ENCODE measurements at regions not wholly inside any gene's neighbourhood (a gene's known extent, or its start where the extent isn't known, plus 50 kb on each side); places are given as distances from the start of the nearest gene placed in this dataset.

- peak; percentile 3 for DNase-seq
Measured at GRCh38 chr7:85630904-85631600, 444.2 kb upstream of the SEMA3D start.

- no peak for DNase-seq
Measured at GRCh38 chr7:85627791-85628586, 441.1 kb upstream of the SEMA3D start.

GRCh38 chr7:85622059-85622458 lies 435.2 kb upstream of the SEMA3D start:
- no peak for DNase-seq

- no peak for DNase-seq
Measured at GRCh38 chr7:85620936-85621685, 434.3 kb upstream of the SEMA3D start.

GRCh38 chr7:85619236-85619635 lies 432.4 kb upstream of the SEMA3D start:
- DNase-seq: no peak

GRCh38 chr7:85614684-85615083 lies 427.8 kb upstream of the SEMA3D start:
- no peak for DNase-seq

- peak; percentile 63 for DNase-seq
Measured at GRCh38 chr7:85612514-85612913, 425.7 kb upstream of the SEMA3D start.

GRCh38 chr7:85608804-85609203 lies 421.9 kb upstream of the SEMA3D start:
- DNase-seq: no peak

GRCh38 chr7:85602196-85602595 lies 415.3 kb upstream of the SEMA3D start:
- DNase-seq: no peak

GRCh38 chr7:85600395-85600794 lies 413.5 kb upstream of the SEMA3D start:
- DNase-seq: no peak

GRCh38 chr7:85596827-85597226 lies 410.0 kb upstream of the SEMA3D start:
- DNase-seq: no peak

- no peak for DNase-seq
Measured at GRCh38 chr7:85595750-85596178, 408.9 kb upstream of the SEMA3D start.

GRCh38 chr7:85593355-85593754 lies 406.5 kb upstream of the SEMA3D start:
- no peak for DNase-seq

- DNase-seq: no peak
Measured at GRCh38 chr7:85587785-85588184, 400.9 kb upstream of the SEMA3D start.

GRCh38 chr7:85586091-85586490 lies 399.2 kb upstream of the SEMA3D start:
- DNase-seq: no peak

- DNase-seq: no peak
Measured at GRCh38 chr7:85583131-85583953, 396.5 kb upstream of the SEMA3D start.

GRCh38 chr7:85573844-85574243 lies 387.0 kb upstream of the SEMA3D start:
- DNase-seq: no peak

- no peak for DNase-seq
Measured at GRCh38 chr7:85573346-85573745, 386.5 kb upstream of the SEMA3D start.

- no peak for DNase-seq
Measured at GRCh38 chr7:85570898-85571297, 384.0 kb upstream of the SEMA3D start.

- no peak for DNase-seq
Measured at GRCh38 chr7:85567983-85568382, 381.1 kb upstream of the SEMA3D start.

- DNase-seq: no peak
Measured at GRCh38 chr7:85566095-85566794, 379.4 kb upstream of the SEMA3D start.

GRCh38 chr7:85565276-85565675 lies 378.4 kb upstream of the SEMA3D start:
- DNase-seq: no peak
